ENCODE measurements at regions not wholly inside any gene's neighbourhood (a gene's known extent, or its start where the extent isn't known, plus 50 kb on each side); places are given as distances from the start of the nearest gene placed in this dataset.

GRCh38 chr20:40809361-40809760 is 120.3 kb upstream of the MAFB start:
- DNase-seq = no peak

- DNase-seq = no peak
Measured at GRCh38 chr20:40810332-40811000, 121.4 kb upstream of the MAFB start.

GRCh38 chr20:40811004-40811403 is 122.0 kb upstream of the MAFB start:
- DNase-seq = no peak

DNA sequence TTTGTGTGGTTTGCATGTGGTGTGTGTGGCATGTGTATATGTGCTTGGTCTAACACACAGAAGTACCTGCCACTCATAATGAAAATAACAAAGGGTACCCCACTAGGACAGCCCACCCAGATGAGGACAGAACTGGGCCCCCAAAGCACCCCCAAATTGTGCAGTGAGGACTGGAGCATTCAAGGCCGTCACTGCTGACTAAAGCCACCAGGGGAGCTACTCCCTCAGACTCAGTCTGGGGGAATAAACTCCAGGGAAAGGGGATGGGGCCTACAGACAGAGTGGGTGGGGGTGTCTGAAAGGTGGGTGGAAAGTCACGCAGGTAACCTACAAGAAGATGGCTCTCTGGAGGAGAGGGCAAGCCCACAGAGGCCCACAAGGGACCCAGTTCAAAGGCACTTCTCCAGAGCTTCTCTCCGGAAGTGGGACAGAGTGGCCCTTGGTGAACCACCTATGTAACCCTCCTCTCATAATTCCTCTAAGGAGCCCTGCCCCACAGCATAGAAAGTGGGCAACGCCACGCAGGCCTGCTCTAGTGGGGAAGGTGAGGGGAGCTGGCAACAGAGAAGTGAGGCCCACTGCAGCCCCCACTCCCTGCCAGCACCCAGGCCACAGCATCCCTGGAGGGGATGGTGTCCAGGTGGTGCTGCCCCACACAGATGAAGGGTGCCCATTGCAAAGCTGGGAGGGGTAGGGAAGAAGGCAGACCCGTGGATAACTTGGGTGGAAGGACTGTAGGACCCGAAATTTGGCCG is 122.8 kb upstream of the MAFB start:
- no peak for DNase-seq

GRCh38 chr20:40812415-40812925 is 123.4 kb upstream of the MAFB start:
- no peak for DNase-seq

- DNase-seq = no peak
Measured at GRCh38 chr20:40813029-40813431, 124.0 kb upstream of the MAFB start.

GRCh38 chr20:40813708-40814630 is 124.9 kb upstream of the MAFB start:
- DNase-seq = no peak

DNA sequence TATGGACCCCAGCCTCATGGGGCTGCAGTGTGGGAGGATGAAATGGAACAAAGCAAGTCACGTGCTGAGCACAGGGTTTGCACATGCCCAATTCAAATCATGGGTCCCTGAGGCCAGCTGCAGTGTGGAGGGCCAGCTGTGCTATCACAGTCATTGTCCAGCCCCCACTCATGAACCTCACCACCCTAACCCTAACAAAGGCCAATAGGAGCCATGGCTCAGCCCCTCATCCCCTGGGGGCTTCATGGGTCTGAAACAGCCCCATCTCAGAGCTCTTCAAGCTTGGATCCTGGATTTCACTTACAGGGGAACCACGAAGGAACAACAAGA is 125.6 kb upstream of the MAFB start:
- DNase-seq = no peak

- DNase-seq = no peak
Measured at GRCh38 chr20:40815156-40816038, 126.4 kb upstream of the MAFB start.

GRCh38 chr20:40816039-40816352 is 127.0 kb upstream of the MAFB start:
- DNase-seq = no peak

DNA sequence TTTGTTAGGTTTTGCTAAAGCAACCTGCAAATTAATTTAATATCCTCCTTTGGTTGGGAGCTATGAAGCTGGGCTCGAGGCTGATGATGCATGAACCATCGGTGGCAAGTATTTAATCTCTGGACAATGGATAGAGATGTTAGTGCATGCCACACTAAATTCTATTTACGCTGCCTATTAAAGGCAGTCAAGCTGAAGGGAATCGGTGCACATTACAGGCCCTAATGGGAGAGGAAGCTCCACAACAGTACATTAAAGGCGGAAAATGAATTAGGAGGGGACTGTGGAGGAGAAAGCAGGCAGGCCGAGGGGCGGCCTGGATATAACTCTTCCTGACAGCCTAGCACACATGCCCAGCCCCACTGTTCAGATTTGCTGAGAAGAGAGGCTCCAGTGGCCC is 132.4 kb upstream of the MAFB start:
- DNase-seq = no peak

DNA sequence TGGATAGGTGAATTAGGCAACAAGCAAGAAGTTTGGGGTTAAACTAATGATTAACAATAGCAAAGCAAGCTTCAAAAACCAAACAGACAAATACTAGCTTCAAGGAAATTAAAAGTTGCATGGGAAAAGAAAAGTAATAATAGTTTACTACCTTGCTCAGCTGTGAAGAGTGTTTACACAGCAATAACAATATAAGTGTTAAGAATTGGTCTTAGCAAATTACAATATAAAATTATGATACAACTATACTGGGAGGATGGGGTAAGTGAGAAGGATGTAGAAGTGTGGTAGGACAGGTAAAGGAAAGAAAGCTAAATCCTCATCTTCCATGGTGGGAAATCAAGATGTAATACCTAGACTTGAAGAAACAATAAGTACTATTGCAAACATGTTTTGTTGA is 137.7 kb upstream of the MAFB start:
- no peak for DNase-seq

- no peak for DNase-seq
Measured at GRCh38 chr20:40835321-40835720, 146.3 kb upstream of the MAFB start.

GRCh38 chr20:40838509-40838908 is 149.5 kb upstream of the MAFB start:
- DNase-seq = no peak

DNA sequence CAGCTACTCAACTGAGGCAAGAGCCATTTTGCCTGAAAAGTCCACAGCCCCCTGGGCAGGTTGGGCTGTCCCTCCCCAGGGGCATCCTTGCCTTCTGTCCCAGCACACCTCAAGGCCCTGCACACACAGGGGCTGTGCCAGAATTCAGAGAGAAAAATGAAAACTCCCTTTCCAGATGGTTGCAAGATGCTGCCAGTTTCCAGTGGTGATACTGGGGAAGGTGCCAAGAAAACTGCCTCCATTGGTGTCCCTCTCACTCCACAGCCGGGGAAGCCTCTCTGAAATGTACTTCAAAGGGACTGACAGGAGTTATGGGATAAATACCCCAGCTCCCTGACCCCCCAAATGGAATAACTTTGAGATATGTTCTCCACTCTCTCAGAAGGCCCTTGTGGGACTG is 154.2 kb upstream of the MAFB start:
- DNase-seq = no peak

DNA sequence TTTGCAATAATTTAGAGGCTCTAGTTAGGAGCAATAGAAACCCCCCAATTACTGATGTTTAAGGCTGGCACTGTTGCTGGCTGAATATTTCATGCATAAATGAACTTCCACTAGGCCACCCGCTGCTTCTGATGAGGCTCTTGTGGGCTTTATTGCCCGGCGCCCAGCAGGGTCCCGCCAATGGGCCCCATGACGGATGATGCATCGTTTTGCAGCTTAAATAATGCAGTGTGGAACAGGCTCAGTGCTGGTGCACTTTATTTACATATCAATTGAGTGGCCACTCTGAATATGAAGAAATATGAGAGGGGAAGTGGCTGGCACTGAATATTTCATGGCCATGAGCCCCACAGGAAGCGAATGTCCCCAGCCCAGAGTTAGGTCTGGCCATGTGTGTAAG is 155.3 kb upstream of the MAFB start:
- DNase-seq = no peak

DNA sequence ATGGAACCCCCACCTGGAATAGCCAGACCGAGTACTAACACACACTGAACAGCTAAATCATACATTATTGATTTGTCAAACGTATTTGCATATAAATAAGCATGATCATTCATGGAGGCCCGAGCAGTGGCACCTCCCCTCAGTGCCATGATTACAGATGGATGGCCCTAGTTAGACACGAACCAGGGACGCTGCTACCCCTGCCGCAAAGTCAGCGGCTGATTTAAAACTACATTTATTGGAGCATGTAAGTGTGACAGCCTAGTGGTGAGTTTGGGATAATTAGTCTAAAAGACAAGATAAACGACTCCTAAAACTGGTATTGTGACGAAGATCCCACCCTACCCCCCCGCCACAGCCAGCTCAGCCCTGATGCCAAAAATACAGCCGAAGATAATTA is 159.1 kb upstream of the MAFB start:
- DNase-seq = no peak

- DNase-seq = no peak
Measured at GRCh38 chr20:40848526-40848925, 159.5 kb upstream of the MAFB start.

- DNase-seq = no peak
Measured at GRCh38 chr20:40849456-40849855, 160.4 kb upstream of the MAFB start.

GRCh38 chr20:40851051-40851450 is 162.0 kb upstream of the MAFB start:
- DNase-seq = no peak

DNA sequence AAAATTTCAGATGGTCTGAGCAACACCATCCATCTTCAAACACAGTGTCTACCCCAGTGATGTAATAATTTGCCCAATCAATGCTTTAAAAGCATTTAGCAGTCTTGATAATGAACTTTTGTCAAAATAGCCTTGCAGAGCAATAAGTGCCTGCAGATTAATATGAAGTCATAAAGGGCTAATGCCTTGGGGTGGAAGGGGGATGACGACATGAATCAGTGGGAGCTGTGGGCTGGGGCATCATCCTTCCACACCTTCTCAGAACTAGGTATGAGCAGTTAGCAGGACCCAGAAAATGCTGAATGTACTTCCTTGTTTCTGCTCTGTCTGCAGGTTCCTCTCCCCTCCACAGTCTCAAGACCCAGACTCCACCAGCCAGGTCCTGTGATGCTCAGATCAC is 166.2 kb upstream of the MAFB start:
- no peak for DNase-seq

GRCh38 chr20:40856653-40857052 is 167.6 kb upstream of the MAFB start:
- DNase-seq = no peak

GRCh38 chr20:40860487-40860902 is 168.1 kb upstream of the TOP1 start:
- DNase-seq = no peak
